B cell (primary cell): ENCODE measurements at regions not wholly inside any gene's neighbourhood (a gene's known extent, or its start where the extent isn't known, plus 50 kb on each side); places are given as distances from the start of the nearest gene placed in this dataset.

Source experiments
- EZH2 ChIP-seq: IDR thresholded peaks from 2 replicates; pipeline ENCODE4 v1.6.1; 2012; ENCODE audit warnings: borderline replicate concordance, low read depth, mild to moderate bottlenecking, moderate library complexity, low read length; ENCODE audit not compliant: insufficient read depth, poor library complexity, severe bottlenecking
- TF ChIP-seq, protein P1 (sequence below): fragments of 200-600 bp; IDR thresholded peaks from one replicate; pipeline ENCODE4 v1.8.0; 2022; ENCODE audit warnings: antibody characterized with exemption, mild to moderate bottlenecking

DNA sequence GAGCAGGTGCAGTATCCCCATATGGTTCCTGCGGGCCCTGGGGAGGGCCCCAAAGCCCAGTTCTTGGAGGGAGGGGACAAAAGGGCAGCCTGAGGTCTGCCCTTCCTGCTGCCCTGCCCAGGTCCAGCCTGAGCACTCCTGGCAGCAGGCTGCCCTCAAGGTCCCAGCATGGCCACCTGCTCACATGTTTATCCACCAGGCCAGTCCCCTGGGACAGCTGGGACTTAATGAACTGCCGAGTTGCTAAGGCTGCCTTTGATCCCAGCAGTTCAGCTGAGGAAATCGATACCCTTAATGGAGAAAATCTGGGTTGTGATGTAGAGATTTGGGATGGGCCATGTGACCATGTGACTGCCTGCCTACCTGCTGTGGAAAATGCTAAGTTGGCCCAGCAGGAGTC lies 146.2 kb downstream of the TRIM29 start:
- TF ChIP-seq, protein P1, sequence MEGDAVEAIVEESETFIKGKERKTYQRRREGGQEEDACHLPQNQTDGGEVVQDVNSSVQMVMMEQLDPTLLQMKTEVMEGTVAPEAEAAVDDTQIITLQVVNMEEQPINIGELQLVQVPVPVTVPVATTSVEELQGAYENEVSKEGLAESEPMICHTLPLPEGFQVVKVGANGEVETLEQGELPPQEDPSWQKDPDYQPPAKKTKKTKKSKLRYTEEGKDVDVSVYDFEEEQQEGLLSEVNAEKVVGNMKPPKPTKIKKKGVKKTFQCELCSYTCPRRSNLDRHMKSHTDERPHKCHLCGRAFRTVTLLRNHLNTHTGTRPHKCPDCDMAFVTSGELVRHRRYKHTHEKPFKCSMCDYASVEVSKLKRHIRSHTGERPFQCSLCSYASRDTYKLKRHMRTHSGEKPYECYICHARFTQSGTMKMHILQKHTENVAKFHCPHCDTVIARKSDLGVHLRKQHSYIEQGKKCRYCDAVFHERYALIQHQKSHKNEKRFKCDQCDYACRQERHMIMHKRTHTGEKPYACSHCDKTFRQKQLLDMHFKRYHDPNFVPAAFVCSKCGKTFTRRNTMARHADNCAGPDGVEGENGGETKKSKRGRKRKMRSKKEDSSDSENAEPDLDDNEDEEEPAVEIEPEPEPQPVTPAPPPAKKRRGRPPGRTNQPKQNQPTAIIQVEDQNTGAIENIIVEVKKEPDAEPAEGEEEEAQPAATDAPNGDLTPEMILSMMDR, result no peak
- no peak for TF ChIP-seq EZH2
